ENCODE measurements at regions not wholly inside any gene's neighbourhood (a gene's known extent, or its start where the extent isn't known, plus 50 kb on each side); places are given as distances from the start of the nearest gene placed in this dataset.
"Not testable (repeated sequence)": the region's sequence is repeated elsewhere in the genome, so short reads cannot be mapped to it uniquely, and the experiment has no call there.

DNA sequence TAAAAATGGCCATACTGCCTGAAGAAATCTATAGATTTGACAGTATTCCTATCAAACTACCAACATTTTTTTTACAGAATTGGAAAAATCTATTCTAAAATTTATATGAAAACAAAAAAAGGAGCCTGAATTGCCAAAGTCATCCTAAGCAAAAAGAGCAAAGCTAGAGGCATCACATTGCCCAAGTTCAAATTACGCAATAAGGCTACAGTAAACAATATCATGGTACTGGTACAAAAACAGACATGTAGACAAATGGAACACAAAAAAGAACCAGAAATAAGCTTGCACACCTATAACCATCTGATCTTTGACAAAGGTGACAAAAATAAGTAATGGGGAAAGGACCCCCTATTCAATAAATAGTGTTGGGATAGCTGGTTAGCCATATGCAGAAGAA, 50.2 kb upstream of the THSD7B start:
- TF ChIP-seq, protein P1, sequence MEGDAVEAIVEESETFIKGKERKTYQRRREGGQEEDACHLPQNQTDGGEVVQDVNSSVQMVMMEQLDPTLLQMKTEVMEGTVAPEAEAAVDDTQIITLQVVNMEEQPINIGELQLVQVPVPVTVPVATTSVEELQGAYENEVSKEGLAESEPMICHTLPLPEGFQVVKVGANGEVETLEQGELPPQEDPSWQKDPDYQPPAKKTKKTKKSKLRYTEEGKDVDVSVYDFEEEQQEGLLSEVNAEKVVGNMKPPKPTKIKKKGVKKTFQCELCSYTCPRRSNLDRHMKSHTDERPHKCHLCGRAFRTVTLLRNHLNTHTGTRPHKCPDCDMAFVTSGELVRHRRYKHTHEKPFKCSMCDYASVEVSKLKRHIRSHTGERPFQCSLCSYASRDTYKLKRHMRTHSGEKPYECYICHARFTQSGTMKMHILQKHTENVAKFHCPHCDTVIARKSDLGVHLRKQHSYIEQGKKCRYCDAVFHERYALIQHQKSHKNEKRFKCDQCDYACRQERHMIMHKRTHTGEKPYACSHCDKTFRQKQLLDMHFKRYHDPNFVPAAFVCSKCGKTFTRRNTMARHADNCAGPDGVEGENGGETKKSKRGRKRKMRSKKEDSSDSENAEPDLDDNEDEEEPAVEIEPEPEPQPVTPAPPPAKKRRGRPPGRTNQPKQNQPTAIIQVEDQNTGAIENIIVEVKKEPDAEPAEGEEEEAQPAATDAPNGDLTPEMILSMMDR (conservative IDR thresholded peaks at IDR 0.05; ENCODE audit: low read depth, low read length), result no peak
- no peak for DNase-seq (ENCODE audit: low read depth)

GRCh38 chr2:136714452-136714951, 50.8 kb upstream of the THSD7B start:
- no peak overlapping the region for H3K4me3 ChIP-seq (ENCODE audit: low read depth, low read length)
- no peak for DNase-seq (ENCODE audit: low read depth)
- TF ChIP-seq, protein P1 (conservative IDR thresholded peaks at IDR 0.05; ENCODE audit: low read depth, low read length), result no peak

More for the DNA sequence above, 50.2 kb upstream of the THSD7B start:
- no peak overlapping the region for H3K4me3 ChIP-seq (ENCODE audit: low read depth, low read length)

DNA sequence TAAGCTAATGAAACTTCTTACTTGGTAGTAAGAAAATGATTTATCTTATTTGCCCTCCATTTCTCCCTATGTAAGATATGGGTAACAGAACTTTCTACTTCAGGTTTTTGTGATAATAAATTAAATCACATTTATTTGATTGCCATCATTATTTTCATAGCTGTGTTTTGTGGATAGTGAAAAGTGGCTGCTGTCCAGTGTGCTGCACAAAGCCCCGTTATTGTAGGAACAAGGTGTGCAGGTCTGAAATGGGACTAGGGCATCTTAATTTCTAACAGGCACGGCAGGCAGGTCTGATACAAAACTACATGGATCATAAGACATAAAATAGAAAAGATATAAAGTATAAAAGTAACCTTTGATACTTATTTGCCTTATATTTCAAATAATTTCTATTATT, 51.6 kb upstream of the THSD7B start:
- DNase-seq (ENCODE audit: low read depth), result no peak
- no peak overlapping the region for H3K4me3 ChIP-seq (ENCODE audit: low read depth, low read length)
- TF ChIP-seq, protein P1 (conservative IDR thresholded peaks at IDR 0.05; ENCODE audit: low read depth, low read length), result no peak

- no peak for DNase-seq (ENCODE audit: low read depth)
- no peak overlapping the region for H3K4me3 ChIP-seq (ENCODE audit: low read depth, low read length)
- TF ChIP-seq, protein P1 (conservative IDR thresholded peaks at IDR 0.05; ENCODE audit: low read depth, low read length), result no peak
Measured at GRCh38 chr2:136705336-136705735, 60.0 kb upstream of the THSD7B start.

DNA sequence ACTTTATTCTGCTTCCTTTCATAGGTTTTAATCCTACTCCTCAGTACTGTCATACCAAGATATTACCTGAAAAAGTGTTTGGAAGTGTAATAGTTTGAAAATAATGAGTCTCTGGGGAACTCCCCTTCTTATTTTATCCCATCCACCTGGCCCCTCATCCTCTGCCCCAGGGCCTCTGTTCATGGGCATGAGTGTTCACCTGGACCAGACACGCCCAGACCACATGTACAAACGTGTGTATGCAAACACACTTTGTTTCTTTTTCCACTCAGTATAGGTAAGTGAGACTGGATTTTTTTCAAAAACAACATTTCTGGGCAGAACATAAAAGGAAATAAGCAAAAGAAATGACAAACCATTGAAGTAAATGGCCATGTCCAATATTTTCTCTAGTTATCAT, 62.1 kb upstream of the THSD7B start:
- TF ChIP-seq, protein P1 (conservative IDR thresholded peaks at IDR 0.05; ENCODE audit: low read depth, low read length), result no peak
- no peak overlapping the region for H3K4me3 ChIP-seq (ENCODE audit: low read depth, low read length)
- no peak for DNase-seq (ENCODE audit: low read depth)

DNA sequence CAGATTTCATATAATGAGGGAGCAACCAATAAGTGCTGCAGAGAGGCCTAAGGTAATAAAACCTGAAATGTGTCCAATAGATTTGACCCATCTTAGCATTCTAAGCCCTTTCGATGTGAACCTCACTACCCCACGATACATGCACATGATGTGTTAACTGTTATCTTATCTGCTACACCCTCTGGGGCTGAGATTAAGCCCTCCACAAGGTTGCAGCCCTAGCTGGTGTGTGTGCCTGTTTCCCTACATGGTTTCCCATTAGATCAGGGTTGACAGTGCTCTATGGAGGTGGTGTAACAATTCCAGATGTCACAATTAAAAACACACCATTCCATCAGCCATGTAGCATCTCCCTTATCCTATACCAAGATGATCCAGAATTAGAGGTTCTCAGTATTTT, 68.9 kb upstream of the THSD7B start:
- TF ChIP-seq, protein P1 (conservative IDR thresholded peaks at IDR 0.05; ENCODE audit: low read depth, low read length), result no peak
- no peak for DNase-seq (ENCODE audit: low read depth)

DNA sequence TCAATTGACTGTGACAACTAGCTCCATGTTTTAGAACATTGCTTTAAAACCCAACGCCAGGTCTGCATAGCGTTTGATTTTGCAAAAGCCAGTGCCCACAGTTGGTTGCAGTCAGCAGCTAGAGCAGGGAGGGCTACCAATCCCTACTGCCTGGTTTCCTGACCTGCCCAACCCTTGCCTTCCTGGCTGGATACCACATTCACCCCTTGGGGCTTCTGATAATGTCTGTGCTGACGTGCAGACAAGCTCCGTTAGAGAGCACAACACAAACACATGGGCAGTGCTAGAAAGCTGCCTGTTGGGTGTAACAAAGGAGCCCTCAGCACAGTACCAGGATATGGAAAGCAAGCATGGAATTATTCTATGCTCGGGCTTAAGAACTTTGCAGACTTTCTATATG, 71.4 kb upstream of the THSD7B start:
- no peak for DNase-seq (ENCODE audit: low read depth)
- TF ChIP-seq, protein P1 (conservative IDR thresholded peaks at IDR 0.05; ENCODE audit: low read depth, low read length), result no peak
- H3K4me3 ChIP-seq (ENCODE audit: low read depth, low read length), result no peak overlapping the region

More for the DNA sequence above, 68.9 kb upstream of the THSD7B start:
- no peak overlapping the region for H3K4me3 ChIP-seq (ENCODE audit: low read depth, low read length)

DNA sequence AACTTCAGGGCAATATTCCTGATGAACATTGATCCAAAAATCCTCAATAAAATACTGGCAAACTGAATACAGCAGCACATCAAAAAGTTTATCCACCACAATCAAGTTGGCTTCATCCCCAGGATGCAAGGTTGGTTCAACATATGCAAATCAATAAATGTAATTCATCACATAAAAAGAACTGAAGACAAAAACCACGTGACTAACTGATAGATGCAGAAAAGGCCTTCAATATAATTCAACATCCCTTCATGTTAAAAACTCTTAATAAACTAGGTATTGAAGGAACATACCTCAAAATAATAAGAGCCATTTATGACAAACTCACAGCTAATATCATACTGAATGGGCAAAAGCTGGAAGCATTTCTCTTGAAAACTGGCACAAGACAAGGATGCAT, 85.3 kb upstream of the THSD7B start:
- DNase-seq (ENCODE audit: low read depth); H3K4me3 ChIP-seq (ENCODE audit: low read depth, low read length): not testable (repeated sequence)
